Suprapubic skin (tissue), 4 donors: ENCODE measurements at regions not wholly inside any gene's neighbourhood (a gene's known extent, or its start where the extent isn't known, plus 50 kb on each side); places are given as distances from the start of the nearest gene placed in this dataset.

Experiments
- DNase-seq, 2 donors: peaks; one replicate each; pipeline ENCODE4 v3.0.0-alpha.2; 2019; ENCODE audit warnings: low spot score in 2 of 2
- H3K27ac ChIP-seq: fragments of 200-600 bp; sonication (generic); one replicate; pipeline ENCODE4 v1.5.1; 2019
- H3K27me3 ChIP-seq: fragments of 200-600 bp; sonication (generic); one replicate; pipeline ENCODE4 v1.5.1; 2019
- H3K36me3 ChIP-seq: fragments of 200-600 bp; sonication (generic); one replicate; pipeline ENCODE4 v1.5.1; 2019
- H3K4me1 ChIP-seq: fragments of 200-600 bp; sonication (generic); one replicate; pipeline ENCODE4 v1.5.1; 2019
- H3K4me3 ChIP-seq: fragments of 200-600 bp; sonication (generic); one replicate; pipeline ENCODE4 v1.5.1; 2019; ENCODE audit warnings: mild to moderate bottlenecking
- H3K9me3 ChIP-seq: fragments of 200-600 bp; sonication (generic); one replicate; pipeline ENCODE4 v1.5.1; 2019
- CTCF ChIP-seq, 2 donors: fragments of 200-600 bp in 1 of 2; fragments of 450-650 bp in 1 of 2; sonication (generic) in 1 of 2; IDR thresholded peaks; one replicate each; pipeline ENCODE4 v1.5.1; 2016 to 2019; ENCODE audit warnings: antibody characterized with exemption in 2 of 2, mild to moderate bottlenecking in 1 of 2, moderate library complexity in 1 of 2
- EP300 ChIP-seq: sonication (generic); formaldehyde crosslinking; IDR thresholded peaks from one replicate; pipeline ENCODE4 v1.6.1; 2017; ENCODE audit warnings: antibody characterized with exemption
- POLR2A ChIP-seq, 2 donors: fragments of 450-650 bp; IDR thresholded peaks; one replicate each; pipeline ENCODE4 v1.6.1; 2017; ENCODE audit warnings: antibody characterized with exemption in 2 of 2, mild to moderate bottlenecking in 2 of 2, moderate library complexity in 2 of 2
- POLR2AphosphoS5 ChIP-seq, 3 donors: sonication (generic); formaldehyde crosslinking; IDR thresholded peaks; one replicate each; pipeline ENCODE4 v1.6.1; 2017; ENCODE audit warnings: antibody characterized with exemption in 3 of 3
- WGBS: methylation state at CpG from one replicate; pipeline ENCODE4 v1.1.5; 2018; 5-methylcytosine and 5-hydroxymethylcytosine counted together

DNA sequence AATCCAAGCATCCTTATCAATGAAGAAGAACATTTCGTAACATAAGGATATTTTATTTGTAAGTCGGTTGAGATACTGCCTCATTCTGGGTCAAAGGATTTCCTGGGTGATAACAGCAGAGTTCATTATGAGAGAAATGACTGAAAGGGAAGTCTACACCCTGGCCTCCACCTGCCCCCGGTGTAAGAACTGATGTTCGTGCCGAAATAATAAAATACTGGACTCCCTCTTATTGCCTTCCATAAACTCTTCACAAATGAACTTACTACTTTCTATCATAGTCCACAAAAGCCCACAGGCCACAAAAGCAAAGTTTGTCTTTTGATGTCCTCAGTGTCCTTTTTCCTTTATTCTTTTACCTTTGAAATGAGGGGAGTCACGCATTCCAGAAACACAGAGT, 174.4 kb downstream of the SERPINI1 start:
- DNase-seq: no peak
- no peak overlapping the region for H3K4me3 ChIP-seq
- WGBS: 87% methylated on average over 6 of the region's 6 CpGs
- no peaks in the 10 kb centered on the region for H3K36me3 ChIP-seq
- H3K27ac ChIP-seq: no peak overlapping the region
- H3K4me1 ChIP-seq: no peaks in the 10 kb centered on the region
- TF ChIP-seq CTCF (IDR thresholded peaks at IDR 0.05) (no peak), EP300 (no peak), POLR2A (IDR thresholded peaks at IDR 0.05) (no peak), POLR2AphosphoS5 (IDR thresholded peaks at IDR 0.05) (no peak)
- H3K27me3 ChIP-seq: no peaks in the 10 kb centered on the region
- no peaks in the 10 kb centered on the region for H3K9me3 ChIP-seq

DNA sequence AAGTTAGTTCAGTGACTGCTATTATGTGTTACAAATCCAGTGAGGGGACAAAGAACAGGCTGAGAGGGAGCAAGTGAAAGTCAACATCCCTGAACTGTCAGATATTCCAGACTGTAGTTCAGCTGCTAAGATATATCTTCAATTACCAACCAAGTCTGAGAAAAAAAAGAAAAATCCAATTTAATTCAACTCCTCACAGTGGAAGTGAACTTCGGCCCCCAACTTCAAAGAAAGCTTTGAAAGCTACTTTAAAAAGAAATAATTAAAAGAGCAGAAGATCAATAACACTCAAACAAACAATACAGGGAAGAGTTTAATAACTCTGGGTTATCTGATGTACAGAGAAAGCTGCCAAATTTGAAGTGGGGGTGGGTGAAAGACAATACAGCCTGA, 174.0 kb downstream of the SERPINI1 start:
- Histone ChIP-seq H3K27me3 (no peaks in the 10 kb centered on the region), H3K9me3 (no peaks in the 10 kb centered on the region), H3K4me1 (no peaks in the 10 kb centered on the region), H3K4me3 (no peak overlapping the region), H3K27ac (no peak overlapping the region), H3K36me3 (no peaks in the 10 kb centered on the region)
- TF ChIP-seq POLR2AphosphoS5 (IDR thresholded peaks at IDR 0.05) (no peak), CTCF (IDR thresholded peaks at IDR 0.05) (no peak), POLR2A (IDR thresholded peaks at IDR 0.05) (no peak), EP300 (no peak)
- no peak for DNase-seq
- WGBS: 56% methylated on average over 1 of the region's 1 CpG

GRCh38 chr3:167908746-167909503, 173.4 kb downstream of the SERPINI1 start:
- 67% methylated on average over 5 of the region's 5 CpGs for WGBS
- no peak for TF ChIP-seq EP300
- TF ChIP-seq CTCF (IDR thresholded peaks at IDR 0.05): no peak
- no peak for TF ChIP-seq POLR2AphosphoS5 (IDR thresholded peaks at IDR 0.05)
- TF ChIP-seq POLR2A (IDR thresholded peaks at IDR 0.05): no peak
- no peaks in the 10 kb centered on the region for H3K36me3 ChIP-seq

GRCh38 chr3:167908221-167908620, 172.7 kb downstream of the SERPINI1 start:
- no peak for TF ChIP-seq CTCF (IDR thresholded peaks at IDR 0.05)
- no peak for TF ChIP-seq EP300
- no peak for TF ChIP-seq POLR2A (IDR thresholded peaks at IDR 0.05)
- no peak for TF ChIP-seq POLR2AphosphoS5 (IDR thresholded peaks at IDR 0.05)
- Histone ChIP-seq H3K36me3 (no peaks in the 10 kb centered on the region), H3K27me3 (no peaks in the 10 kb centered on the region), H3K27ac (no peak overlapping the region), H3K9me3 (no peaks in the 10 kb centered on the region), H3K4me1 (no peaks in the 10 kb centered on the region), H3K4me3 (no peak overlapping the region)
- no peak for DNase-seq
- 88% methylated on average over 4 of the region's 4 CpGs for WGBS

More at GRCh38 chr3:167908746-167909503, 173.4 kb downstream of the SERPINI1 start:
- H3K4me1 ChIP-seq: no peaks in the 10 kb centered on the region
- DNase-seq: no peak
- H3K9me3 ChIP-seq: no peaks in the 10 kb centered on the region
- H3K27ac ChIP-seq: no peak overlapping the region
- no peaks in the 10 kb centered on the region for H3K27me3 ChIP-seq
- no peak overlapping the region for H3K4me3 ChIP-seq

GRCh38 chr3:167901138-167901537, 165.6 kb downstream of the SERPINI1 start:
- Histone ChIP-seq H3K9me3 (no peaks in the 10 kb centered on the region), H3K4me1 (peaks cover 9% of the 10 kb centered on the region)
- no peak for TF ChIP-seq CTCF (IDR thresholded peaks at IDR 0.05)
- no peak for TF ChIP-seq EP300
- TF ChIP-seq POLR2AphosphoS5 (IDR thresholded peaks at IDR 0.05): no peak
- TF ChIP-seq POLR2A (IDR thresholded peaks at IDR 0.05): no peak

More at GRCh38 chr3:167901138-167901537, 165.6 kb downstream of the SERPINI1 start:
- no peak for DNase-seq
- H3K36me3 ChIP-seq: no peaks in the 10 kb centered on the region
- H3K27me3 ChIP-seq: no peaks in the 10 kb centered on the region
- H3K4me3 ChIP-seq: no peak overlapping the region
- no peak overlapping the region for H3K27ac ChIP-seq
- WGBS: 42% methylated on average over 1 of the region's 1 CpG
